ENCODE measurements at regions not wholly inside any gene's neighbourhood (a gene's known extent, or its start where the extent isn't known, plus 50 kb on each side); places are given as distances from the start of the nearest gene placed in this dataset.

DNA sequence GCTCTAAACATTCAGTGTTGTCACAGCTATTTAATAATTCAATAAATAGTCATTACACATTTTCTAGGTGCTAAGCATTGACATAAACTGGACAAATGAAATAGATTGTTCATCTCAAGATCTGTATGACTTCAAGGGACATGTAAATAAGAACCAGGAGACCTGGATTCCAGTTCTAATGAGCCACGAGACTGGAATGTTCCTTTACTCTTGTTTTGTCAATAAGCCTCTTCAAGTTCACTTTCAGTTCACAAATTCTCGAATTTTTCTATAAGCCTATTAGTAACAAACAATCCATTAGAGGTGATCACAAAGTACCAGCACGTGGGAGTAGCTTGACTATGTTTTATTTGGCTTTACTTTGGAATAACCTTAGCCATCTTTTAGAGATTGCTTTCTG is 514.0 kb upstream of the SMIM31 start:
- ATAC-seq (no peak), FAIRE-seq (no peak), DNase-seq (ENCODE audit: low read depth in 1 of 2, low spot score in 1 of 2) (no peak)
- Histone ChIP-seq H3K9me3 (no peaks in the 10 kb centered on the region), H3K27ac (no peak overlapping the region), H3K4me3 (no peak overlapping the region), H3K4me2 (no peak overlapping the region), H3K4me1 (no peaks in the 10 kb centered on the region)
- TF ChIP-seq FOSB (CRISPR knock-in tag; IDR thresholded peaks at IDR 0.05) (no peak), JUNB (IDR thresholded peaks at IDR 0.05) (no peak), EHF (CRISPR knock-in tag; IDR thresholded peaks at IDR 0.05) (no peak), HDAC2 (IDR thresholded peaks at IDR 0.05) (no peak)
- TF ChIP-seq, protein P1, sequence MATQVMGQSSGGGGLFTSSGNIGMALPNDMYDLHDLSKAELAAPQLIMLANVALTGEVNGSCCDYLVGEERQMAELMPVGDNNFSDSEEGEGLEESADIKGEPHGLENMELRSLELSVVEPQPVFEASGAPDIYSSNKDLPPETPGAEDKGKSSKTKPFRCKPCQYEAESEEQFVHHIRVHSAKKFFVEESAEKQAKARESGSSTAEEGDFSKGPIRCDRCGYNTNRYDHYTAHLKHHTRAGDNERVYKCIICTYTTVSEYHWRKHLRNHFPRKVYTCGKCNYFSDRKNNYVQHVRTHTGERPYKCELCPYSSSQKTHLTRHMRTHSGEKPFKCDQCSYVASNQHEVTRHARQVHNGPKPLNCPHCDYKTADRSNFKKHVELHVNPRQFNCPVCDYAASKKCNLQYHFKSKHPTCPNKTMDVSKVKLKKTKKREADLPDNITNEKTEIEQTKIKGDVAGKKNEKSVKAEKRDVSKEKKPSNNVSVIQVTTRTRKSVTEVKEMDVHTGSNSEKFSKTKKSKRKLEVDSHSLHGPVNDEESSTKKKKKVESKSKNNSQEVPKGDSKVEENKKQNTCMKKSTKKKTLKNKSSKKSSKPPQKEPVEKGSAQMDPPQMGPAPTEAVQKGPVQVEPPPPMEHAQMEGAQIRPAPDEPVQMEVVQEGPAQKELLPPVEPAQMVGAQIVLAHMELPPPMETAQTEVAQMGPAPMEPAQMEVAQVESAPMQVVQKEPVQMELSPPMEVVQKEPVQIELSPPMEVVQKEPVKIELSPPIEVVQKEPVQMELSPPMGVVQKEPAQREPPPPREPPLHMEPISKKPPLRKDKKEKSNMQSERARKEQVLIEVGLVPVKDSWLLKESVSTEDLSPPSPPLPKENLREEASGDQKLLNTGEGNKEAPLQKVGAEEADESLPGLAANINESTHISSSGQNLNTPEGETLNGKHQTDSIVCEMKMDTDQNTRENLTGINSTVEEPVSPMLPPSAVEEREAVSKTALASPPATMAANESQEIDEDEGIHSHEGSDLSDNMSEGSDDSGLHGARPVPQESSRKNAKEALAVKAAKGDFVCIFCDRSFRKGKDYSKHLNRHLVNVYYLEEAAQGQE (IDR thresholded peaks at IDR 0.05): no peak
- WGBS (ENCODE audit: missing lambda C conversion rate): 0% methylated on average over 3 of the region's 3 CpGs
- ChIA-PET POLR2A (no interaction called here), CTCF (no interaction called here)

DNA sequence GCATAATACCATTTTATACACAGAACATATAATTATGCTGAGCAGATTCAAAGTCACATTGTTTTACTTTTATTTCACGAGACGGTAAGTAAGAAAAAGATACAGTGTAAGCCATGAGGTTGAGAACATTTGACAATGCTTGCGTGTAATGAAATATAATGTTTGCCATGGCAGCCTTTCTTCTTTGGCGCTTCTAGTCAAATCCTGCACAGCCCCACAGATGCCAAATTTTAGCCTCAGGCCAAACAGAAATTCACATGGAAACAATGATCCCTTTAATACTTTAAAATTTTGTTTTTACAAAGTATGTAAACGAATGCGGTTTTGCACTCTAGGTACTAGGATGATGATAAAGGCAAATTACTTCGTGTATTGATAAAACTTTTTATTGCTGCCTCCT is 502.7 kb upstream of the SMIM31 start:
- Histone ChIP-seq H3K4me1 (no peaks in the 10 kb centered on the region), H3K9me3 (no peaks in the 10 kb centered on the region), H3K4me3 (no peak overlapping the region), H3K4me2 (no peak overlapping the region), H3K27ac (no peak overlapping the region)
- TF ChIP-seq, protein P2, sequence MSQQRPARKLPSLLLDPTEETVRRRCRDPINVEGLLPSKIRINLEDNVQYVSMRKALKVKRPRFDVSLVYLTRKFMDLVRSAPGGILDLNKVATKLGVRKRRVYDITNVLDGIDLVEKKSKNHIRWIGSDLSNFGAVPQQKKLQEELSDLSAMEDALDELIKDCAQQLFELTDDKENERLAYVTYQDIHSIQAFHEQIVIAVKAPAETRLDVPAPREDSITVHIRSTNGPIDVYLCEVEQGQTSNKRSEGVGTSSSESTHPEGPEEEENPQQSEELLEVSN (IDR thresholded peaks at IDR 0.05; ENCODE audit: borderline replicate concordance, low read depth): no peak
- TF ChIP-seq, protein P3, sequence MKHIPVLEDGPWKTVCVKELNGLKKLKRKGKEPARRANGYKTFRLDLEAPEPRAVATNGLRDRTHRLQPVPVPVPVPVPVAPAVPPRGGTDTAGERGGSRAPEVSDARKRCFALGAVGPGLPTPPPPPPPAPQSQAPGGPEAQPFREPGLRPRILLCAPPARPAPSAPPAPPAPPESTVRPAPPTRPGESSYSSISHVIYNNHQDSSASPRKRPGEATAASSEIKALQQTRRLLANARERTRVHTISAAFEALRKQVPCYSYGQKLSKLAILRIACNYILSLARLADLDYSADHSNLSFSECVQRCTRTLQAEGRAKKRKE (CRISPR knock-in tag; IDR thresholded peaks at IDR 0.05; ENCODE audit: low read depth): no peak
- TF ChIP-seq CEBPB (IDR thresholded peaks at IDR 0.05) (no peak), POLR2A (IDR thresholded peaks at IDR 0.05; ENCODE audit: low read length) (no peak), HOXA7 (CRISPR knock-in tag; IDR thresholded peaks at IDR 0.05) (no peak), NPAS2 (CRISPR knock-in tag; IDR thresholded peaks at IDR 0.05; ENCODE audit: borderline replicate concordance) (no peak), POLR2AphosphoS2 (conservative IDR thresholded peaks at IDR 0.05; ENCODE audit: low read length) (no peak), KDM5A (IDR thresholded peaks at IDR 0.05) (no peak), HOXB5 (CRISPR knock-in tag; IDR thresholded peaks at IDR 0.05) (no peak)
- TF ChIP-seq, protein P4, sequence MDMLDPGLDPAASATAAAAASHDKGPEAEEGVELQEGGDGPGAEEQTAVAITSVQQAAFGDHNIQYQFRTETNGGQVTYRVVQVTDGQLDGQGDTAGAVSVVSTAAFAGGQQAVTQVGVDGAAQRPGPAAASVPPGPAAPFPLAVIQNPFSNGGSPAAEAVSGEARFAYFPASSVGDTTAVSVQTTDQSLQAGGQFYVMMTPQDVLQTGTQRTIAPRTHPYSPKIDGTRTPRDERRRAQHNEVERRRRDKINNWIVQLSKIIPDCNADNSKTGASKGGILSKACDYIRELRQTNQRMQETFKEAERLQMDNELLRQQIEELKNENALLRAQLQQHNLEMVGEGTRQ (IDR thresholded peaks at IDR 0.05): no peak
- FAIRE-seq (no peak), DNase-seq (ENCODE audit: low read depth in 1 of 2, low spot score in 1 of 2) (no peak), ATAC-seq (no peak)
- POLR2A ChIA-PET: no interaction called here
- WGBS (ENCODE audit: missing lambda C conversion rate): 40% methylated on average over 7 of the region's 7 CpGs
- CTCF ChIA-PET: no interaction called here

DNA sequence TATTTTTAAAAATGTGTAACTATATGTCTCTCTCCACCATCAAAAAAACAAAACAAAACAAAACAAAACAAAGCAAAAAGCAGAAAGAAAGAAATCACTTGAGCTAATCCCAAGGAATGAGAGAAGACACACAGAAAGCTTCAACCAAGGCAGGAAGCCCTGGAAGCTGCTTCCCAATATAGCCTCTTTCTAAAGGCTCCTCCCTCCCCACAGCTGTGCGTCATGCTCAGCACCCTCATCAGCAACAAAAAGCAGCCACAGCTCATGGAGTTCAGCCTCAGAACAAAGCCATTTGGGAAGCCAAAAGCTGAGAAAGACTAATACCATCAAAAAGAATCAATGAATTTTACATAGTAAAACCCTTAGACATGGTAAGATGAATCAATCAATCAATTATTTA is 501.6 kb upstream of the SMIM31 start:
- FAIRE-seq: no peak
- Histone ChIP-seq H3K9me3 (no peaks in the 10 kb centered on the region), H3K4me3 (no peak overlapping the region), H3K4me2 (no peak overlapping the region), H3K4me1 (no peaks in the 10 kb centered on the region), H3K27ac (no peak overlapping the region)
- DNase-seq (ENCODE audit: low read depth in 1 of 2, low spot score in 1 of 2): no peak
- ChIA-PET CTCF (no interaction called here), POLR2A (no interaction called here)
- ATAC-seq: no peak
- no peak for TF ChIP-seq EP300 (IDR thresholded peaks at IDR 0.05)
- TF ChIP-seq, protein P3 (CRISPR knock-in tag; IDR thresholded peaks at IDR 0.05; ENCODE audit: low read depth): no peak
- TF ChIP-seq TP53 (CRISPR knock-in tag; IDR thresholded peaks at IDR 0.05): no peak
- no peak for TF ChIP-seq MAFK (IDR thresholded peaks at IDR 0.05; ENCODE audit: partially characterized antibody)
- no peak for TF ChIP-seq EHF (CRISPR knock-in tag; IDR thresholded peaks at IDR 0.05)
- no peak for TF ChIP-seq ZC3H11A (IDR thresholded peaks at IDR 0.05)
- 33% methylated on average over 1 of the region's 1 CpG for WGBS (ENCODE audit: missing lambda C conversion rate)

All from A549 (cell line).